Lower leg skin (tissue), 3 donors: ENCODE measurements at regions not wholly inside any gene's neighbourhood (a gene's known extent, or its start where the extent isn't known, plus 50 kb on each side); places are given as distances from the start of the nearest gene placed in this dataset.

ENCODE experiments used
- CTCF ChIP-seq, 3 donors: fragments of 450-650 bp; IDR thresholded peaks; one replicate each; pipeline ENCODE4 v1.5.1; 2016; ENCODE audit warnings: antibody characterized with exemption in 3 of 3, mild to moderate bottlenecking in 3 of 3, moderate library complexity in 2 of 3
- POLR2A ChIP-seq, 2 donors: fragments of 450-650 bp; IDR thresholded peaks; one replicate each; pipeline ENCODE4 v1.6.1; 2016 to 2017; ENCODE audit warnings: antibody characterized with exemption in 2 of 2, mild to moderate bottlenecking in 1 of 2, moderate library complexity in 1 of 2

DNA sequence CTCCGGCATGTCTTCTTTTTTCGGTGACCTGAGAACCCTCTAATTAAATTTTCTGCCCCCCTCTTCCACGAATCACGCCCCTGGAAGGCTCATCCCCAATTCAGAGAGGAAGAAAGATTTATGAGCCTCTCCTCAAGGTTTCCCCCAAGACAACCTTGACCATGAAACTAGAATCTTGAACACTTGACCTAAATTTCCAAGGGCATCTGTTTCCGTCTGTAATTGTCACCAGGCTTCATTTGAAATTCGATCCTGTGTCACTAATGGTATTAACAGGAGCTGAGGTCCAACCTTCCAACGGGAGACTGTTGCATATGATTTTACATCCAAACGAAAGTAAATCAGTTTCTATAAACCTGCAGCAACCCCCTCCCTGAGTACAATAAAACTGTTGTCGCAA, 139.9 kb upstream of the ZIC3 start:
- TF ChIP-seq POLR2A (IDR thresholded peaks at IDR 0.05) (no peak), CTCF (IDR thresholded peaks at IDR 0.05) (no peak)
